ENCODE measurements at regions not wholly inside any gene's neighbourhood (a gene's known extent, or its start where the extent isn't known, plus 50 kb on each side); places are given as distances from the start of the nearest gene placed in this dataset.

DNA sequence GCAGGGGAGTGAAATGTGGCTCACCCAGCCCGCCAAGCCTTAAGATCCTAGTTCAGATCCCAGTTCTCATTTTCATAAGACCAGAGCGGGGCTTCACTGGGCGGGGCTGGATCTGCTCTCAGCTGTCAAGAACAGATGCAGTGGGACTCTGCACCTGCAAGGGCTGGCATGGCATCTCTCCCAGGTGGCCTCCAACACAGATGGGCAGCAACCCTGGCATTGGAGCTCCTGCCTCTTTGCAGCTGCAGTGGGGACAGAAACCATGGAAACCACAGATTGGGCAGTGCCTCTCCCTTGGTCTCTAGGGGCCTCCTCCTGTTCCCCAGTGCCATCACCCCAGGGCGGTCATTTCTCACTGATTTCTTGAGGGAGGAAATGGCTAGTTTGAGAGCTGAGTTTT is 267.7 kb downstream of the PRDM2 start:
- TF ChIP-seq, protein P1, sequence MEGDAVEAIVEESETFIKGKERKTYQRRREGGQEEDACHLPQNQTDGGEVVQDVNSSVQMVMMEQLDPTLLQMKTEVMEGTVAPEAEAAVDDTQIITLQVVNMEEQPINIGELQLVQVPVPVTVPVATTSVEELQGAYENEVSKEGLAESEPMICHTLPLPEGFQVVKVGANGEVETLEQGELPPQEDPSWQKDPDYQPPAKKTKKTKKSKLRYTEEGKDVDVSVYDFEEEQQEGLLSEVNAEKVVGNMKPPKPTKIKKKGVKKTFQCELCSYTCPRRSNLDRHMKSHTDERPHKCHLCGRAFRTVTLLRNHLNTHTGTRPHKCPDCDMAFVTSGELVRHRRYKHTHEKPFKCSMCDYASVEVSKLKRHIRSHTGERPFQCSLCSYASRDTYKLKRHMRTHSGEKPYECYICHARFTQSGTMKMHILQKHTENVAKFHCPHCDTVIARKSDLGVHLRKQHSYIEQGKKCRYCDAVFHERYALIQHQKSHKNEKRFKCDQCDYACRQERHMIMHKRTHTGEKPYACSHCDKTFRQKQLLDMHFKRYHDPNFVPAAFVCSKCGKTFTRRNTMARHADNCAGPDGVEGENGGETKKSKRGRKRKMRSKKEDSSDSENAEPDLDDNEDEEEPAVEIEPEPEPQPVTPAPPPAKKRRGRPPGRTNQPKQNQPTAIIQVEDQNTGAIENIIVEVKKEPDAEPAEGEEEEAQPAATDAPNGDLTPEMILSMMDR (conservative IDR thresholded peaks at IDR 0.05), result no peak
- no peak for TF ChIP-seq ZFX (IDR thresholded peaks at IDR 0.05)

Data from C4-2B (cell line).